ENCODE measurements at regions not wholly inside any gene's neighbourhood (a gene's known extent, or its start where the extent isn't known, plus 50 kb on each side); places are given as distances from the start of the nearest gene placed in this dataset.

DNA sequence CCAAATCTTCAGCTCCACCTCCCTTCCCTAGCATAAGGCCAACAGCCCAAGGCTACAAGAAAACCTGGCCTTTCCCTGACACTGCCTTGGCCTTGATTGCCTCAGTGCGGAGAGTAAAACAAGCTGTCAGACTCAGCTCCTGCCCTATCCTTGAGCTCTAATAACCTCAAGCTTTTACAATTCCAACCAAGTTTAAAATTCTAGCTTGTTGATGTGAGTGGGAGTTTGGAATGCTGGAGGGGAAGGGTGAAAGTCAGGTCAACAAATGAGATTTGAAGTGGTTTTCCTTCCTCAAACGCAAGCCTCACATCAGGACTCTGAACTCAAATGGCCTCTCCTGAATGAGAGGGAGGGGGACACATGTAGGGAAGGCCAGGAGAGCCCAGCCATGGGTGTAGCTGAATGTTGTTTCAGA lies 197.0 kb upstream of the VLDLR start:
- TF ChIP-seq, protein P1, sequence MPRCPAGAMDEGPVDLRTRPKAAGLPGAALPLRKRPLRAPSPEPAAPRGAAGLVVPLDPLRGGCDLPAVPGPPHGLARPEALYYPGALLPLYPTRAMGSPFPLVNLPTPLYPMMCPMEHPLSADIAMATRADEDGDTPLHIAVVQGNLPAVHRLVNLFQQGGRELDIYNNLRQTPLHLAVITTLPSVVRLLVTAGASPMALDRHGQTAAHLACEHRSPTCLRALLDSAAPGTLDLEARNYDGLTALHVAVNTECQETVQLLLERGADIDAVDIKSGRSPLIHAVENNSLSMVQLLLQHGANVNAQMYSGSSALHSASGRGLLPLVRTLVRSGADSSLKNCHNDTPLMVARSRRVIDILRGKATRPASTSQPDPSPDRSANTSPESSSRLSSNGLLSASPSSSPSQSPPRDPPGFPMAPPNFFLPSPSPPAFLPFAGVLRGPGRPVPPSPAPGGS (CRISPR knock-in tag; IDR thresholded peaks at IDR 0.05), result no peak
- no peak for TF ChIP-seq HDAC2 (CRISPR knock-in tag; IDR thresholded peaks at IDR 0.05)

Measured in HepG2 (cell line).